Naive B cell (primary cell): ENCODE measurements at regions not wholly inside any gene's neighbourhood (a gene's known extent, or its start where the extent isn't known, plus 50 kb on each side); places are given as distances from the start of the nearest gene placed in this dataset.

Experiments used
- ATAC-seq, 2 donors: fragments of 150-1000 bp; cut with Tn5 transposase; 2 replicates each; pipeline ENCODE4 v1.10.0; 2021; ENCODE audit warnings: low read depth in 2 of 2, mild to moderate bottlenecking in 2 of 2, moderate library complexity in 2 of 2
- DNase-seq: peaks from one replicate; pipeline ENCODE4 v3.0.0; 2022
- H3K27ac Mint-ChIP-seq, 6 donors: one replicate each; pipeline ENCODE4 v1.8.0; 2020 to 2022; ENCODE audit warnings: mild to moderate bottlenecking in 6 of 6, mixed read lengths in 6 of 6, moderate library complexity in 5 of 6, inconsistent platforms in 2 of 6
- H3K27me3 Mint-ChIP-seq, 3 donors: one replicate each; pipeline ENCODE4 v1.8.0; 2021 to 2022; ENCODE audit warnings: mixed read lengths in 3 of 3, mild to moderate bottlenecking in 1 of 3
- H3K36me3 Mint-ChIP-seq, 2 donors: one replicate each; pipeline ENCODE4 v1.8.0; 2020 to 2022; ENCODE audit warnings: mixed read lengths in 2 of 2, inconsistent platforms in 1 of 2, mild to moderate bottlenecking in 1 of 2
- H3K4me1 Mint-ChIP-seq, 3 donors: one replicate each; pipeline ENCODE4 v1.8.0; 2020 to 2022; ENCODE audit warnings: mixed read lengths in 3 of 3, inconsistent platforms in 1 of 3, mild to moderate bottlenecking in 1 of 3, moderate library complexity in 1 of 3
- H3K4me3 Mint-ChIP-seq, 8 donors: one replicate each; pipeline ENCODE4 v1.8.0; 2020 to 2022; ENCODE audit warnings: mild to moderate bottlenecking in 8 of 8, mixed read lengths in 8 of 8, moderate library complexity in 8 of 8, inconsistent platforms in 2 of 8
- H3K9me3 Mint-ChIP-seq, 7 donors: one replicate each; pipeline ENCODE4 v1.8.0; 2020 to 2022; ENCODE audit warnings: mixed read lengths in 7 of 7, mild to moderate bottlenecking in 5 of 7, inconsistent platforms in 2 of 7, moderate library complexity in 1 of 7

GRCh38 chr15:70172124-70172523 is 74.4 kb upstream of the TLE3 start:
- Mint-ChIP-seq H3K4me1 (peaks cover 0 to 6% (median 4%) of the 10 kb centered on the region in 3 donors), H3K4me3 (no peak overlapping the region), H3K27ac (no peak overlapping the region), H3K36me3 (no peaks in the 10 kb centered on the region), H3K27me3 (peaks cover 0 to 14% (median 8%) of the 10 kb centered on the region in 3 donors), H3K9me3 (no peaks in the 10 kb centered on the region)
- DNase-seq (no peak), ATAC-seq (no peak)

DNA sequence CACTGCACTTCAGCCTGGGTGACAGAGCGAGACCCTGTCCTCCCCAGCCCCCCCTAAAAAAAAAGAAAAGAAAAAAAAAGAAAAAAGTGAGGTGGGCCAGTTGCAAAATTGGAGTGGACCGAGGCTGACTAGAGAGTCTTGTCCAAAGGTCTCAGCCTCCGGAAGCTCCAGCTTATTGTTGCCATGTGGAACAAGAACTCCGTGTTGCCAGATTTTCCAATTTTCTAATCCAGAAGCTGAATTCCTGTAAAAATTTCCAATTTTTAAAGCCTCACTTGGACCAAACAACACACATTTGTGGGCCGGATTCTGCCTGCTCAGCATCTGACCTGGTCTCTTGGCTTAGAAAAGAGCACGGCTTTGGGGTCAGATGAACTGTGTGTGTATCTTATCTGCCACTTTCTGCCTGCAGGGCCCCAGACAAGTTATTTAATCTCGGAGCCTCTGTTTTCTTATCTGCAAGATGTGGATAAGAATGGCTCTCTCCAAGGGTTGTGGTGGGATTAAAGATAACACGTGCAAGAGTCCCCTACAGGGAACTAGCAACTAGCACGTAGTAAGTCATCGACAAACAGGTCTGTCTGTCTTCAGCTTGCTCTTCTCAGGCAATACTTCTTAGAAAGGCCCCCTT is 73.7 kb upstream of the TLE3 start:
- Mint-ChIP-seq H3K36me3 (no peaks in the 10 kb centered on the region), H3K9me3 (no peaks in the 10 kb centered on the region), H3K4me3 (no peak overlapping the region), H3K4me1 (peaks cover 0 to 6% (median 4%) of the 10 kb centered on the region in 3 donors), H3K27ac (peak overlapping the region in 1 of 6 donors; percentile 56), H3K27me3 (peaks cover 0 to 14% (median 8%) of the 10 kb centered on the region in 3 donors)
- no peak for DNase-seq
- ATAC-seq = no peak

DNA sequence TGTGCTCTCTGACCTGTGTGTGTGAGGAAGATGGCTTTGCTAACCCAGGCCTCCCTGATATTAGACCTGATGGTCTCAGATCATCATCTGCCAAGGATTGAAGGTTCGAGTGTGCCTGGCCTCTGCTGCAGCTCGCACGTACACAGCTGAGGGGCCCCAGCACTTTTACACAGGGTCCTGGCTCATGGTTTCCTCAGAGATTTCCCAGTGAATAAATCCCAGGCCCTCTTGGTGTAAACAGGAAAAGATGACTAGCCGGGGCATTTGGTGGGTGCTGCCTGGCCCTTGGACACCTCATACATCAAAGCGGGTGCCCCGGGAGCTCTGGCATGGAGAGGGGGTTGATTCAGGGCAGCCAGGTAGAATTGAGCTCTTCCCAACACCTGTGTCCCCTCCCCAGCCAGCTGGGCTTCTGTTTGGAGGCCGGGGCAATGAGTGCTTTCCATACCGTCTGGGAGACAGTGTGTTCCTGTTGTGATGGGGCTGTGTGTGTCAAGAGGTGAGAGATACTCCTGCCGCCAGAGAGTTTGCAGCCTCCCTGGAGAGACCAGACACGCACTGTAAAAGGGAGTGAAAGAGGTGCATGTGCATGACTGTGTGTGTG is 72.5 kb upstream of the TLE3 start:
- Mint-ChIP-seq H3K36me3 (no peaks in the 10 kb centered on the region), H3K9me3 (no peaks in the 10 kb centered on the region), H3K27me3 (peaks cover 0 to 14% (median 8%) of the 10 kb centered on the region in 3 donors), H3K4me3 (no peak overlapping the region), H3K27ac (peak overlapping the region in 1 of 6 donors; percentile 9), H3K4me1 (peaks cover 0 to 6% (median 4%) of the 10 kb centered on the region in 3 donors)
- ATAC-seq = no peak
- no peak for DNase-seq

DNA sequence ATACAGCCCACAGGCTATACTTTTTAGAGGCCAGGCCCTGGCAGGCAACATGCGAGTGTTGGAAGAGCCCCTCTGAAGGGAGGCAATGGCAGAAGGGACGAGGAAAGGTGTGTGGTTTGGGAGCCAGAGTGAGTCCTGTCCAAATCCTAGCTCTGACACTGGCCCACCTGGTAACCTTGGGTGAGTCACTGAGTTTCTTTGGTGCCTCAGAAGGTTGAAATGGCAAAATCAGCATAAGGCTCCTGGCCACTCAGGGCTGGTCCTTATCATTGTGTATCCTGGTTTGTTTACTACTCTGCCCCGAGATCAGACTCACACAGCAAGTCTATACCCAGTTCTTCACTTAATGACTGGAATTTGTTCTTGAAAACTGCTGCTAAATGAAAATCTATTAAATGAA is 71.4 kb upstream of the TLE3 start:
- no peak overlapping the region for H3K4me3 Mint-ChIP-seq
- peaks cover 0 to 12% (median 8%) of the 10 kb centered on the region in 3 donors for H3K27me3 Mint-ChIP-seq
- ATAC-seq (no peak), DNase-seq (no peak)
- H3K9me3 Mint-ChIP-seq = no peaks in the 10 kb centered on the region
- H3K27ac Mint-ChIP-seq = no peak overlapping the region
- H3K36me3 Mint-ChIP-seq = no peaks in the 10 kb centered on the region
- peaks cover 0 to 6% (median 4%) of the 10 kb centered on the region in 3 donors for H3K4me1 Mint-ChIP-seq

DNA sequence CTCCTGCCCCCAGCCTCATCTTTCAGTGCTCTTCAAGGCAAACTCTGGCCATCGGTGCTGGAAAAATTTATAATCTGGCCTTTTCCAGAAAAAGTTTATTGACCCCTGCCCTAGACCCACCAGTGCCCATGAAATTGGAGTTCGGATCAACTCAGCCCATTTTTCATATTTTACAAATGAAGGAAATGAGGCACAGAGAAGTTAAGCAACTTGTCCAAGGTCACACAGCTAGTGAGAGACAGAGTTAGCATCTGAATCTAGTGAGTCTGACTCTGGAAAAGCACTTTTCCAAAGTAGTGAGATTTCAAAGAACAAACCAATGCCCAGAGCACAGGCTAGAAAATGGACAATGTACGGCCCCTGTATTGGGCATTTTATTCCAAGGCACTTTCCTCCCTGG is 69.4 kb upstream of the TLE3 start:
- no peak overlapping the region for H3K27ac Mint-ChIP-seq
- peaks cover 0 to 9% (median 8%) of the 10 kb centered on the region in 3 donors for H3K27me3 Mint-ChIP-seq
- DNase-seq (no peak), ATAC-seq (no peak)
- H3K4me3 Mint-ChIP-seq = no peak overlapping the region
- H3K4me1 Mint-ChIP-seq = peaks cover 0 to 4% (median 0%) of the 10 kb centered on the region in 3 donors
- H3K9me3 Mint-ChIP-seq = no peaks in the 10 kb centered on the region
- H3K36me3 Mint-ChIP-seq = no peaks in the 10 kb centered on the region

DNA sequence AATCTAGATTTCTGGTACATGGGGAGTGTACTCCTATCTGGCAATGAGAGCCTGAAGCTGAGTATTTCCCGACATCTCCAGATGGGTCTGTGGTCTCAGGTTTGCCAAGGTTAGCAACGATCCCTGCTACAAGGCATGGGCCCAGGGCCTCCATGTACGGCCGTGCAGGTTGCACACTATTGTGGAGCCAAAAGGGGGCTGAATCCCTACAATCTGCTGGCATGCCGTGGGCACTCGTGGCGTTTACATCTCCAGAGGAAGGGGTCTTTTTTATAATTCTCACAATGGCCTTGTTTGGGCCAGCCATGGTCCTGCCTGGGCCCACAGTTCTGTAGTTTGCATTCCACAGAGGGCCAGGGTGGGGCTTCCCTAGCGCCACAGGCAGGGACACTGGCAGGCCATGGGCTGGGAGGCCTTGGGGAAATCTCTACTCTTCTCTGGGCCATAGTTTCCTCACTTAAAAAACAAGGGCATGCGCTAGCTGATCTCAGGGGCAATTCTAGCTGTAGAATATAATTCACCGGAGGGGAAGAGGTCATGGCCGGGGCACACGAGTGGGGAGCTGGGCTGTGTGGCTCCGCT is 68.9 kb upstream of the TLE3 start:
- H3K36me3 Mint-ChIP-seq = no peaks in the 10 kb centered on the region
- ATAC-seq = no peak

DNA sequence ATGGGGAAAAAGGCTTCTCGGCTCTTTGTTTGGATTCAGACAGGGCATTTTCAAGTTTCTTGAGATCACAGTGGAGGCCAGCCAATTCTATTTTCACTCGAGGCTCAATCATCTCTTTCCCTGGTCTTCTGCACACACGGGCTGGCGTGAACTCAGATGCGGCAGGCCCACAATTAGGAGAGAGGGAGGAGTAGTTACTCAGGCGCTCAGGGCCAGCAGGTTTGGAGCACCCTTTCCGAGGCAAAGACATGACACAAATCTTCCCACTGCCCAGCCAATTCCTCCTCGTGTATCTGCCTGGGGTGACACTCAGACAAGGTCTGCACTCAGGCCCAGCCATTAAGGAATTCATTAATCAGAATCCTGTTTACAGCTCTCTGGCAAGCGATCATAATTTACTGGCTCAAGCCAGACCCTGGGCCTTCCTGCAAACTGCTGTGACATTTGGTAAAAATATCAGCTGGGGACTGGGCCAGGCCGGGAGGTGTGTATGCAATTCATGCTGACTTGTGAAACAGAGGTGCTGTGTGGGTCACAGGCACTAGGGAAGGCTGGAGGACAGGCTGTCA is 68.1 kb upstream of the TLE3 start:
- H3K36me3 Mint-ChIP-seq = no peaks in the 10 kb centered on the region
- DNase-seq = no peak
- ATAC-seq = no peak
- H3K27ac Mint-ChIP-seq = no peak overlapping the region
- peaks cover 0 to 22% (median 19%) of the 10 kb centered on the region in 3 donors for H3K27me3 Mint-ChIP-seq
- no peak overlapping the region for H3K4me3 Mint-ChIP-seq
- H3K4me1 Mint-ChIP-seq = peaks cover 0 to 4% (median 2%) of the 10 kb centered on the region in 3 donors
- H3K9me3 Mint-ChIP-seq = no peaks in the 10 kb centered on the region

More for the DNA sequence above, 68.9 kb upstream of the TLE3 start:
- DNase-seq = no peak
- H3K9me3 Mint-ChIP-seq = no peaks in the 10 kb centered on the region
- peaks cover 0 to 4% (median 2%) of the 10 kb centered on the region in 3 donors for H3K4me1 Mint-ChIP-seq
- H3K27me3 Mint-ChIP-seq = peaks cover 0 to 15% (median 14%) of the 10 kb centered on the region in 3 donors
- no peak overlapping the region for H3K4me3 Mint-ChIP-seq
- no peak overlapping the region for H3K27ac Mint-ChIP-seq

- DNase-seq = no peak
- H3K27ac Mint-ChIP-seq = no peak overlapping the region
- no peaks in the 10 kb centered on the region for H3K36me3 Mint-ChIP-seq
- peaks cover 0 to 22% (median 19%) of the 10 kb centered on the region in 3 donors for H3K27me3 Mint-ChIP-seq
- no peak overlapping the region for H3K4me3 Mint-ChIP-seq
- no peak for ATAC-seq
- H3K9me3 Mint-ChIP-seq = no peaks in the 10 kb centered on the region
- peaks cover 0 to 2% (median 0%) of the 10 kb centered on the region in 3 donors for H3K4me1 Mint-ChIP-seq
Measured at GRCh38 chr15:70164910-70165715, 67.4 kb upstream of the TLE3 start.

DNA sequence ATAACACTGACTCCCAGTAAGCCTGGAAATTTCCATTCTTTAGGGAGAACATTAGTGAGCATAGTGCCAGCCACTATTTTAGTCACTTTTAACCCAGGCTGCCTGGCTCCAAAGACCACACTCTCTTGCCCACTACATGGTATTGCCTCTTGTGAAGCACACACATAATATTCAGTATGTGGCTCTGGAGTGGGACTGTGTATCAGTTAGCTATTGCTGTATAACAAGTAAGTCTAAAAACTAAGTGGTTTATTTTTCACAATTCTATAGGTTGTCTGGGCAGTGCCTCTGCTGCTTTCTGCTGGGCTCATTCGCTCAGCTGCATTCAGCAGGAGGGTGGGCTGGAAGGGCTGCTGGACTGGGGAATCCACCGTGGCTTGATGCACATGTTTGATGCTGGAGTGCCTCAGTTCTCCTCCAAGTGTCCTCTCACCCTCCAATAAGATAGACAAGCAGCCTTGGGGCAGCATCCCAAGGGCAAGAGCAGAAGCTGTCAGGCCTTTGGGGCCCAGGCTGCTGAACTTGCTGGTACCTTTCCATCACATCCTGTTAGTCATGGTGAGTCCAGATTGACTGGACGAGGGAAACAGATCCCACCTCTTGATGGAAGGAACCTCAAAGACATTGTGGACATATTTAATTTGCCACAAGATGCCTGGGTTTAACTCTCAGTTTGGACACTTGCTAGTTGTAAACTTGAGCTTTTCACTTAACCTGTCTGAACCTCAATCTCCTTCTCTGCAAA is 66.6 kb upstream of the TLE3 start:
- DNase-seq = no peak
- H3K4me1 Mint-ChIP-seq = peaks cover 6 to 7% (median 6%) of the 10 kb centered on the region in 3 donors

DNA sequence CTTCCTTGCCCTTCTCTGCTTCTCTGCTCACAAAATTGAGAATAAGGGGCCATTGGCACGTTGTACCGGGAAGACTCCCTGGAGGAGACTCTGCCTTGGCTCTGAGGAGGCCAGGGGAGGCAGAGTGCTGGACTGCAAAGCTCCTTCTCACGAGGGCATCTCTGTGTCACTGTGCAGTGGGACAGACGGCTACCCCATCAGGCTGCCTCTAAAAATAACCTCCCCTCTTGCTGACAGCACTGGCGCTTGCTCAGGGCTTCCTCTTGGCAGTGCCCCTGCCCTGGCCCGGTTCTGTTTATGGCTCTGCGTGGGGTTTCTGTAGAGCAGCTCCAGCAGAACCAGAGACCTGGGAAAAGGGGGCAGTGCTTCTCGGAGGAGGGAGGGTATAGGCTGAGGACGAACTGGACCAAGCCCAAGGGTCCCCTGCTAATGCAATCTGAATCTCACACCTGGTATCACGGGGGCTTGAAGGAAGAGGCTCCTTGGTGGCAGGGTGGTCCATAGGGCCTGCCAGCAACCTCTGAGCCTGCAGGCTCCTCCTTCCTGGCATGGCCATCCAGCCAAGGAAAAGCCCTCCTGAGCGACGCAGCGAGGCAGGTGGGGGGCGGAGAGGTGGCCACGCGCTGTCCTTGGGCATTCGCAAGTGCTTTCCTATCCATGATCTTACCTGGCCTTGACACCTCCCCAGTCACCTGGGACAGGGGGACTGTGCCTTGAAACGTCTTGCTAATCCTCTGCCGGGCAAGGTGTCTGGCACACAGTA is 63.3 kb upstream of the TLE3 start:
- Mint-ChIP-seq H3K27me3 (peaks cover 15 to 62% (median 58%) of the 10 kb centered on the region in 3 donors), H3K36me3 (no peaks in the 10 kb centered on the region), H3K9me3 (no peaks in the 10 kb centered on the region), H3K4me3 (no peak overlapping the region), H3K4me1 (peaks cover 6 to 17% (median 12%) of the 10 kb centered on the region in 3 donors), H3K27ac (no peak overlapping the region)
- ATAC-seq (no peak), DNase-seq (no peak)

More for the DNA sequence above, 66.6 kb upstream of the TLE3 start:
- Mint-ChIP-seq H3K9me3 (no peaks in the 10 kb centered on the region), H3K27ac (no peak overlapping the region), H3K36me3 (no peaks in the 10 kb centered on the region), H3K27me3 (peaks cover 6 to 30% (median 27%) of the 10 kb centered on the region in 3 donors), H3K4me3 (no peak overlapping the region)
- no peak for ATAC-seq

- Mint-ChIP-seq H3K27ac (no peak overlapping the region), H3K4me3 (no peak overlapping the region), H3K27me3 (peaks cover 15 to 65% (median 65%) of the 10 kb centered on the region in 3 donors), H3K36me3 (no peaks in the 10 kb centered on the region), H3K9me3 (no peaks in the 10 kb centered on the region), H3K4me1 (peaks cover 6 to 17% (median 12%) of the 10 kb centered on the region in 3 donors)
- ATAC-seq (no peak), DNase-seq (no peak)
Measured at GRCh38 chr15:70160267-70160666, 62.5 kb upstream of the TLE3 start.

GRCh38 chr15:70159713-70160009 is 61.9 kb upstream of the TLE3 start:
- no peaks in the 10 kb centered on the region for H3K9me3 Mint-ChIP-seq

More at GRCh38 chr15:70159713-70160009, 61.9 kb upstream of the TLE3 start:
- Mint-ChIP-seq H3K4me3 (no peak overlapping the region), H3K27me3 (peaks cover 15 to 71% (median 71%) of the 10 kb centered on the region in 3 donors), H3K36me3 (no peaks in the 10 kb centered on the region), H3K27ac (no peak overlapping the region), H3K4me1 (peaks cover 6 to 17% (median 12%) of the 10 kb centered on the region in 3 donors)
- no peak for DNase-seq
- no peak for ATAC-seq
